ENCODE measurements at regions not wholly inside any gene's neighbourhood (a gene's known extent, or its start where the extent isn't known, plus 50 kb on each side); places are given as distances from the start of the nearest gene placed in this dataset.
"Not testable (repeated sequence)": the region's sequence is repeated elsewhere in the genome, so short reads cannot be mapped to it uniquely, and the experiment has no call there.

DNA sequence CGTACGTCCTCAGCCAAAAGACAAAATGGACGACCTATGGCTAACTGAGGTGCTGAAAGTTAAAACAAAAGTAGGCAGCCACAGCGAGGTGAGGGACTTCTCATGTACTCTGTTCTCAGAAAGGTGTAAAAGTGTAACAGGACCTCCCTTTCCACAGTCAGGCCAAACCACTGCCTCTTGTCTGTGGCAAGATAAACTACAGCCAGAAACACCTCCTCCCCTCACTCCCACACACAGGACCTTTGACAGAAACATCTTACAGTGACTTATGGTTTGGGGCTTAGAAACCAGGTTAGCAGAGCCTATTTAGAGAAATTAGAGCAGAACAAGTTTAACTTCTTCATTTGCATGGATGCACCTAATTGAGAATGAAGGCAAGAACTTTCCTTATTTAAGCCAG lies 499.1 kb upstream of the GRIN3A start:
- in situ Hi-C loops (cut with MboI; ENCODE audit: low sequenced_read_pairs in 4 of 4) (no loop called here), intact Hi-C loops (cut with DNase I; ENCODE audit: low total_unique reads) (no loop called here)
- no peak for DNase-seq
- TF ChIP-seq, protein P1, sequence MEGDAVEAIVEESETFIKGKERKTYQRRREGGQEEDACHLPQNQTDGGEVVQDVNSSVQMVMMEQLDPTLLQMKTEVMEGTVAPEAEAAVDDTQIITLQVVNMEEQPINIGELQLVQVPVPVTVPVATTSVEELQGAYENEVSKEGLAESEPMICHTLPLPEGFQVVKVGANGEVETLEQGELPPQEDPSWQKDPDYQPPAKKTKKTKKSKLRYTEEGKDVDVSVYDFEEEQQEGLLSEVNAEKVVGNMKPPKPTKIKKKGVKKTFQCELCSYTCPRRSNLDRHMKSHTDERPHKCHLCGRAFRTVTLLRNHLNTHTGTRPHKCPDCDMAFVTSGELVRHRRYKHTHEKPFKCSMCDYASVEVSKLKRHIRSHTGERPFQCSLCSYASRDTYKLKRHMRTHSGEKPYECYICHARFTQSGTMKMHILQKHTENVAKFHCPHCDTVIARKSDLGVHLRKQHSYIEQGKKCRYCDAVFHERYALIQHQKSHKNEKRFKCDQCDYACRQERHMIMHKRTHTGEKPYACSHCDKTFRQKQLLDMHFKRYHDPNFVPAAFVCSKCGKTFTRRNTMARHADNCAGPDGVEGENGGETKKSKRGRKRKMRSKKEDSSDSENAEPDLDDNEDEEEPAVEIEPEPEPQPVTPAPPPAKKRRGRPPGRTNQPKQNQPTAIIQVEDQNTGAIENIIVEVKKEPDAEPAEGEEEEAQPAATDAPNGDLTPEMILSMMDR (IDR thresholded peaks at IDR 0.05 in 4 of 5, conservative IDR thresholded peaks at IDR 0.05 in 1 of 5): no peak
- no peak for TF ChIP-seq POLR2A (IDR thresholded peaks at IDR 0.05)
- Histone ChIP-seq H3K27me3 (no peaks in the 10 kb centered on the region), H3K4me3 (no peak overlapping the region), H3K9me3 (no peaks in the 10 kb centered on the region), H3K4me1 (no peaks in the 10 kb centered on the region), H3K27ac (no peak overlapping the region), H3K36me3 (no peaks in the 10 kb centered on the region)
- ATAC-seq: no peak

DNA sequence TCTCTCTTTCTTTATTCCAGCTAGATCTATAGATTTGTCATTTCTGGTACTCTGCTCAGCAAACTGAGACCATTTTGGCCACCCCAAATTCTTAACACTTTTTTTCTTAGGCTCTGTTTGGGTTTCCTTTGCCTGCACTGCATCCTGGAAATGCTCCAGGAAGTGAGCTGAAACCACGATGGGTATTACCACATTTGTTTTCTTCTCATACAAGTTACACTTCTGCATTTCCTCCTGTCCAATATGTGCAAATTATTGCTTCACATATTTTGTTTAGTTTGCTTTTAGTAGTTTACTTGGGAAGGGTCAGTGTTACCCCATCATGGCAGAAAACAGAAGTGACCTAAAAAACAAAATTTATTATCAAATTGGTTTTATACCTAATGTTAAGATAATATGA lies 498.6 kb upstream of the GRIN3A start:
- Histone ChIP-seq H3K27ac (no peak overlapping the region), H3K9me3 (no peaks in the 10 kb centered on the region), H3K4me1 (no peaks in the 10 kb centered on the region), H3K4me3 (no peak overlapping the region), H3K27me3 (no peaks in the 10 kb centered on the region), H3K36me3 (no peaks in the 10 kb centered on the region)
- TF ChIP-seq POLR2A (IDR thresholded peaks at IDR 0.05): no peak
- TF ChIP-seq, protein P1 (IDR thresholded peaks at IDR 0.05 in 4 of 5, conservative IDR thresholded peaks at IDR 0.05 in 1 of 5): no peak
- DNase-seq (no peak), ATAC-seq (no peak)
- in situ Hi-C loops (cut with MboI; ENCODE audit: low sequenced_read_pairs in 4 of 4): no loop called here
- intact Hi-C loops (cut with DNase I; ENCODE audit: low total_unique reads): no loop called here

DNA sequence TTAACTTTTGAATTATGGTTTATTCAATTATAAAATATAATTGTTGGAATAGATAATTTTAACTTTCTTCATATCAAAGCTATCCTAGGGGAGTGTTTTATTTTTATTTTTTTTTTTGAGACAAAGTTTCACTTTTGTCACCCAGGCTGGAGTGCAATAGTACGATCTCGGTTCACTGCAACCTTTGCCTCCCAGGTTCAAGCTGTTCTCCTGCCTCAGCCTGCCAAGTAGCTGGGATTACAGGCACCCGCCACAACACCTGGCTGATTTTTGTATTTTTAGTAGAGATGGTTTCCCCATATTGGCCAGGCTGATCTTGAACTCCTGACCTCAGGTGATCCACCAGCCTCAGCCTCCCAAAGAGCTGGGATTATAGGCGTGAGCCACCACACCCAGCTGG lies 489.0 kb upstream of the GRIN3A start:
- H3K4me3 ChIP-seq: not testable (repeated sequence)

DNA sequence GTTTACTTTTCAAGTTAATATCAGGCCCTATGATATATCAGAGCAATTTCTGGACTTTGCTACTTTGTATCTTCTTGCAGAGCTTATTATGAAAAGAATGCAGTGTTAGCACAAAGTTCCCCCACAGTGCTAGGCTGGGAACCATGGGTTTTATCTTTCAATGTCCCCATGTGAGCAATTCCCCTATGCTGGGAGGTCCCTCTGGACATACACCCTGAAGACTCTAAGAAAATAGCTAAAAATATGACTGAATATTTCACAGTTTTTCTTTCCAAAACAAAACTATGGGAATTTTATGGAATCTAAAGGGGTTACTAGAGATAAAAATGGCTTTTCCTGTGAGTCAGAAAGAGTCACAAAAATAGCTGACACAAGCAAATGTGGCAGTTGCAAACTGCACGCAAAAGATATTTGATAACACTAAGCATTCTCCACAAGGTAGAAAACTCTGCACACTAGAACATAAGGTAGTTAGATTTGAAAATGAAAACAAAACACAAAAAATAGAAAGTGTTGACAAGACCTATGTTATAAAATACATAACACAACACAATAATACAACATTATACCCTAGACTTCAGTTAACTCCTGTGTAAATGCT lies 487.5 kb upstream of the GRIN3A start:
- no peaks in the 10 kb centered on the region for H3K27me3 ChIP-seq

More for the DNA sequence above, 489.0 kb upstream of the GRIN3A start:
- DNase-seq; H3K4me1 ChIP-seq; ATAC-seq; H3K9me3 ChIP-seq; H3K27ac ChIP-seq; H3K27me3 ChIP-seq; intact Hi-C loops (cut with DNase I; ENCODE audit: low total_unique reads); in situ Hi-C loops (cut with MboI; ENCODE audit: low sequenced_read_pairs in 4 of 4); H3K36me3 ChIP-seq: not testable (repeated sequence)

DNA sequence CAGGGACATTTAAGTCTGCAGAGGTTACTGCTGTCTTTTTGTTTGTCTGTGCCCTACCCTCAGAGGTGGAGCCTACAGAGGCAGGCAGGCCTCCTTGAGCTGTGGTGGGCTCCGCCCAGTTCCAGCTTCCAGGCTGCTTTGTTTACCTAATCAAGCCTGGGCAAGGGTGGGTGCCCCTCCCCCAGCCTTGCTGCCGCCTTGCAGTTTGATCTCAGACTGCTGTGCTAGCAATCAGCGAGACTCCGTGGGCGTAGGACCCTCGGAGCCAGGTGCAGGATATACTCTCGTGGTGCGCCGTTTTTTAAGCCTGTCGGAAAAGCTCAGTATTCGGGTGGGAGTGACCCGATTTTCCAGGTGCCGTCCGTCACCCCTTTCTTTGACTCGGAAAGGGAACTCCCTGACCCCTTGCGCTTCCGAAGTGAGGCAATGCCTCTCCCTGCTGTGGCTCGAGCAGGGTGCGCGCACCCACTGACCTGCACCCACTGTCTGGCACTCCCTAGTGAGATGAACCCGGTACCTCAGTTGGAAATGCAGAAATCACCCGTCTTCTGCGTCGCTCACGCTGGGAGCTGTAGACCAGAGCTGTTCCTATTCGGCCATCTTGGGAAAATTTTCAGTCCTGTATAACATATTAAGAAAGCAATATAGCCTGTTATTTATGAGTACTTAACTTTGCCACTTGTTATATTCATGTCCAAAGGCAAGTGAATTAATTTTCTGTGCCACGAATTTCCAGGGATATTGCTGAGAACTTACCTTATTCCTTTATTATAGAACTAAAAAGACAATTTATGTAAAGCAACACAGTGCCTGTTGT lies 485.1 kb upstream of the GRIN3A start:
- intact Hi-C loops (cut with DNase I; ENCODE audit: low total_unique reads); in situ Hi-C loops (cut with MboI; ENCODE audit: low sequenced_read_pairs in 4 of 4); H3K4me3 ChIP-seq; ATAC-seq; H3K36me3 ChIP-seq; DNase-seq; H3K27ac ChIP-seq; H3K27me3 ChIP-seq; H3K4me1 ChIP-seq; H3K9me3 ChIP-seq: not testable (repeated sequence)

More for the DNA sequence above, 487.5 kb upstream of the GRIN3A start:
- TF ChIP-seq, protein P1 (IDR thresholded peaks at IDR 0.05 in 4 of 5, conservative IDR thresholded peaks at IDR 0.05 in 1 of 5): no peak
- TF ChIP-seq POLR2A (IDR thresholded peaks at IDR 0.05): no peak
- Histone ChIP-seq H3K36me3 (no peaks in the 10 kb centered on the region), H3K9me3 (no peaks in the 10 kb centered on the region), H3K4me3 (no peak overlapping the region), H3K4me1 (no peaks in the 10 kb centered on the region), H3K27ac (no peak overlapping the region)
- DNase-seq: no peak
- intact Hi-C loops (cut with DNase I; ENCODE audit: low total_unique reads): no loop called here
- no peak for ATAC-seq
- in situ Hi-C loops (cut with MboI; ENCODE audit: low sequenced_read_pairs in 4 of 4): no loop called here
